K562 (cell line): ENCODE measurements at regions not wholly inside any gene's neighbourhood (a gene's known extent, or its start where the extent isn't known, plus 50 kb on each side); places are given as distances from the start of the nearest gene placed in this dataset.
A peak's percentile ranks its signal among the peaks of the same experiment; 100 is the strongest.

Experiments
- CBFA2T2 ChIP-seq: fragments of 450-650 bp; conservative IDR thresholded peaks from 2 replicates; pipeline ENCODE4 v1.6.1; 2017; ENCODE audit warnings: mild to moderate bottlenecking
- HOXB6 ChIP-seq: fragments of 250-450 bp; sonication (Bioruptor Pico); IDR thresholded peaks from 2 replicates; pipeline ENCODE4 v1.5.1; 2022; ENCODE audit warnings: mild to moderate bottlenecking, borderline replicate concordance
- KLF13 ChIP-seq: fragments of 450-650 bp; IDR thresholded peaks from 2 replicates; pipeline ENCODE4 v1.6.1; 2016; ENCODE audit warnings: missing genetic modification characterization, low read depth, mild to moderate bottlenecking, missing compliant biosample characterization, moderate library complexity, borderline replicate concordance
- MAFF ChIP-seq: IDR thresholded peaks from 2 replicates; pipeline ENCODE4 v1.6.1; 2012; ENCODE audit warnings: low read length, improper control_type of control experiment
- RBM34 ChIP-seq: fragments of 200-400 bp; formaldehyde crosslinking; IDR thresholded peaks from 2 replicates; pipeline ENCODE4 v1.6.1; 2018; ENCODE audit warnings: low read length, borderline replicate concordance; ENCODE audit not compliant: insufficient read depth
- SIN3A ChIP-seq, 2 experiments: fragments of 150-350 bp in 1 of 2; IDR thresholded peaks; 2 replicates each; pipeline ENCODE4 v1.6.1; 2011 to 2016; ENCODE audit warnings: borderline replicate concordance in 2 of 2, low read depth in 2 of 2, low read length in 2 of 2, mild to moderate bottlenecking in 2 of 2, moderate library complexity in 2 of 2; ENCODE audit not compliant: control insufficient read depth in 1 of 2
- TAL1 ChIP-seq: fragments of 450-650 bp; IDR thresholded peaks from 2 replicates; pipeline ENCODE4 v1.6.1; 2016; ENCODE audit warnings: mild to moderate bottlenecking
- TRIM24 ChIP-seq, 2 experiments: fragments of 450-650 bp; IDR thresholded peaks; 2 replicates each; pipeline ENCODE4 v1.6.1; 2016
- ZNF134 ChIP-seq: fragments of 250-450 bp; sonication (Bioruptor Pico); conservative IDR thresholded peaks from 2 replicates; pipeline ENCODE4 v1.4.0; 2020
- ZNF165 ChIP-seq: fragments of 250-450 bp; sonication (Bioruptor Pico); IDR thresholded peaks from 2 replicates; pipeline ENCODE4 v1.4.0; 2020; ENCODE audit warnings: borderline replicate concordance
- ZNF318 ChIP-seq, 2 experiments: fragments of 450-650 bp; IDR thresholded peaks; 2 replicates each; pipeline ENCODE4 v1.6.1; 2016; ENCODE audit warnings: mild to moderate bottlenecking in 2 of 2, borderline replicate concordance in 1 of 2, low read depth in 1 of 2, moderate library complexity in 1 of 2
- TF ChIP-seq, protein P1 (sequence below), 2 experiments: fragments of 250-450 bp in 1 of 2; fragments of 450-650 bp in 1 of 2; sonication (Bioruptor Pico) in 1 of 2; IDR thresholded peaks; 2 replicates each; pipeline versions ENCODE4 v1.6.1 to v1.8.0; 2016 to 2021; ENCODE audit warnings: mild to moderate bottlenecking in 2 of 2, moderate library complexity in 2 of 2, missing compliant biosample characterization in 1 of 2, missing genetic modification characterization in 1 of 2
- TF ChIP-seq, protein P2 (sequence below): fragments of 450-650 bp; IDR thresholded peaks from 2 replicates; pipeline ENCODE4 v1.6.1; 2018; ENCODE audit warnings: mild to moderate bottlenecking, low read depth; ENCODE audit not compliant: partially characterized antibody

- TF ChIP-seq ZNF318 (IDR thresholded peaks at IDR 0.05; ENCODE audit: borderline replicate concordance in 1 of 2, low read depth in 1 of 2) (no peak), SIN3A (IDR thresholded peaks at IDR 0.05; ENCODE audit: borderline replicate concordance in 2 of 2, control insufficient read depth in 1 of 2, low read depth in 2 of 2, low read length in 2 of 2) (no peak), RBM34 (no peak), ZNF134 (no peak), TAL1 (no peak), CBFA2T2 (no peak), HOXB6 (CRISPR knock-in tag) (no peak), TRIM24 (IDR thresholded peaks at IDR 0.05) (no peak), ZNF165 (CRISPR knock-in tag) (no peak), MAFF (peak; percentile 14; the same call in 1 of the 2 replicates), KLF13 (tag) (no peak)
- TF ChIP-seq, protein P1, sequence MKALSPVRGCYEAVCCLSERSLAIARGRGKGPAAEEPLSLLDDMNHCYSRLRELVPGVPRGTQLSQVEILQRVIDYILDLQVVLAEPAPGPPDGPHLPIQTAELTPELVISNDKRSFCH (CRISPR knock-in tag; IDR thresholded peaks at IDR 0.05) = no peak
- TF ChIP-seq, protein P1 (tag; IDR thresholded peaks at IDR 0.05) = no peak
- TF ChIP-seq, protein P2, sequence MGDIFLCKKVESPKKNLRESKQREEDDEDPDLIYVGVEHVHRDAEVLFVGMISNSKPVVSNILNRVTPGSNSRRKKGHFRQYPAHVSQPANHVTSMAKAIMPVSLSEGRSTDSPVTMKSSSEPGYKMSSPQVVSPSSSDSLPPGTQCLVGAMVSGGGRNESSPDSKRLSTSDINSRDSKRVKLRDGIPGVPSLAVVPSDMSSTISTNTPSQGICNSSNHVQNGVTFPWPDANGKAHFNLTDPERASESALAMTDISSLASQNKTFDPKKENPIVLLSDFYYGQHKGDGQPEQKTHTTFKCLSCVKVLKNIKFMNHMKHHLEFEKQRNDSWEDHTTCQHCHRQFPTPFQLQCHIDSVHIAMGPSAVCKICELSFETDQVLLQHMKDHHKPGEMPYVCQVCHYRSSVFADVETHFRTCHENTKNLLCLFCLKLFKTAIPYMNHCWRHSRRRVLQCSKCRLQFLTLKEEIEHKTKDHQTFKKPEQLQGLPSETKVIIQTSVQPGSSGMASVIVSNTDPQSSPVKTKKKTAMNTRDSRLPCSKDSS = no peak
These were observed 123.4 kb downstream of the ESM1 start (continued) for GRCh38 chr5:54862036-54862435.
